Astrocyte of the cerebellum (primary cell): ENCODE measurements at regions not wholly inside any gene's neighbourhood (a gene's known extent, or its start where the extent isn't known, plus 50 kb on each side); places are given as distances from the start of the nearest gene placed in this dataset.
A peak's percentile ranks its signal among the peaks of the same experiment; 100 is the strongest.

Experiments
- DNase-seq: peaks from one replicate; pipeline ENCODE4 v3.0.0-alpha.2; 2011; ENCODE audit warnings: low read depth
- H3K4me3 ChIP-seq: 2 replicates; pipeline ENCODE4 v1.5.1; 2011; ENCODE audit warnings: mild to moderate bottlenecking, low read depth, low read length, moderate library complexity
- CTCF ChIP-seq: IDR thresholded peaks from 2 replicates; pipeline ENCODE4 v1.5.1; 2012; ENCODE audit warnings: low read length, low read depth, moderate library complexity, mild to moderate bottlenecking; ENCODE audit errors: missing control alignments
- in situ Hi-C: cut with HindIII; loops from 2 replicates; pipeline ENCODE4 v1.10.0; 2017; ENCODE audit warnings: low sequenced_read_pairs

GRCh38 chrX:123075947-123076561, 108.0 kb upstream of the GRIA3 start:
- in situ Hi-C loops: no loop called here

GRCh38 chrX:123077631-123078030, 106.4 kb upstream of the GRIA3 start:
- DNase-seq: no peak
- no peak overlapping the region for H3K4me3 ChIP-seq
- TF ChIP-seq CTCF: no peak
- in situ Hi-C loops: no loop called here

More at GRCh38 chrX:123075947-123076561, 108.0 kb upstream of the GRIA3 start:
- TF ChIP-seq CTCF: no peak
- DNase-seq: no peak
- no peak overlapping the region for H3K4me3 ChIP-seq

- no peak for TF ChIP-seq CTCF
- H3K4me3 ChIP-seq: no peak overlapping the region
- no peak for DNase-seq
- in situ Hi-C loops: no loop called here
These were observed 104.0 kb upstream of the GRIA3 start for GRCh38 chrX:123080065-123080464.

- in situ Hi-C loops: no loop called here
- TF ChIP-seq CTCF: no peak
- DNase-seq: peak; percentile 54
- no peak overlapping the region for H3K4me3 ChIP-seq
These were observed 102.3 kb upstream of the GRIA3 start for GRCh38 chrX:123081776-123082175.

- DNase-seq: no peak
- in situ Hi-C loops: no loop called here
- no peak overlapping the region for H3K4me3 ChIP-seq
- no peak for TF ChIP-seq CTCF
These were observed 100.2 kb upstream of the GRIA3 start for GRCh38 chrX:123083924-123084323.

GRCh38 chrX:123084797-123085196, 99.3 kb upstream of the GRIA3 start:
- DNase-seq: no peak
- H3K4me3 ChIP-seq: no peak overlapping the region
- in situ Hi-C loops: no loop called here
- TF ChIP-seq CTCF: no peak
